ENCODE measurements at regions not wholly inside any gene's neighbourhood (a gene's known extent, or its start where the extent isn't known, plus 50 kb on each side); places are given as distances from the start of the nearest gene placed in this dataset.
"Not testable (repeated sequence)": the region's sequence is repeated elsewhere in the genome, so short reads cannot be mapped to it uniquely, and the experiment has no call there.

DNA sequence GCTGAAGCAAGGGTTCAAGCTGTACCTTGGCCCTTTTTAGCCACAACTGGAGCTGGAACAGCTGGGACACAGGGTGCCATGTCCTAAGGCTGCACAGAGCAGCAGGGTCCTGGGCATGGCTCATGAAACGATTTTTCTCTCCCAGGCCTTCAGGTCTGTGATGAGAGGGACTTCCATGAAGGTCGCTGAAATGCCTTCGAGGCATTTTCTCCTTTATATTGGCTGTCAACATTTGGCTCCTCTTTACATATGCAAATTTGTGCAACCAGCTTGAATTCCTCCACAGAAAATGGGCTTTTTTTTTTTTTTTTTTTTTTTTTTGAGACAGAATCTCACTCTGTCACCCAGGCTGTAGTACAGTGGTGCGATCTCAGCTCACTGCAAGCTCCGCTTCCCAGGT lies 430.8 kb downstream of the PCDH11X start:
- Histone ChIP-seq H3K4me1 (no peaks in the 10 kb centered on the region), H3K4me3 (no peak overlapping the region), H3K36me3 (no peaks in the 10 kb centered on the region), H3K27ac (no peak overlapping the region), H3K27me3 (no peaks in the 10 kb centered on the region), H3K9me3 (no peaks in the 10 kb centered on the region)
- 70 to 91% (median 84%) methylated on average over 5 of the region's 5 CpGs for WGBS, 5 donors
- intact Hi-C loops (cut with DNase I; ENCODE audit: low total_unique reads): no loop called here
- DNase-seq: no peak
- no peak for TF ChIP-seq POLR2AphosphoS5 (IDR thresholded peaks at IDR 0.05)
- no peak for TF ChIP-seq EP300 (IDR thresholded peaks at IDR 0.05)
- TF ChIP-seq CTCF (IDR thresholded peaks at IDR 0.05): no peak
- no peak for TF ChIP-seq POLR2A (IDR thresholded peaks at IDR 0.05)

DNA sequence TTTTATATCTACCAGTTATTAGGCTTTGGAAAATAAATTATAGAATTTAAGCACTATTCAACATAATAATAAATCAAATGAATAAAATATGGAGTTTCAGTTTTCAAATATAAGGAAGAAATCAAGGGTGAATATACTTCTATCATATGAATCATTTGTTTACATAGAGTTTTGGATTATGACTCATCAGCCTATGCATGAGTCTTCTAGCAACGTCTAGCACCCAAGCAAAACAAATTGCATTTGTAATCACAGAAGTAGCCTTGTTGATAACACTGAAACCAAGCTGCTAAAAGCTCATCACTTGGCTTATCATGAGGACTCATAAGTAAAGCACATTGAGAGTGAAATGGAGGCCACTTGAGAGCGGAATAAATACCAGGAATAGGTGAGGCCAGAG lies 434.6 kb downstream of the PCDH11X start:
- WGBS, 5 donors: 47 to 65% (median 62%) methylated on average over 2 of the region's 2 CpGs
- TF ChIP-seq POLR2AphosphoS5 (IDR thresholded peaks at IDR 0.05) (no peak), CTCF (IDR thresholded peaks at IDR 0.05) (no peak), EP300 (IDR thresholded peaks at IDR 0.05) (no peak), POLR2A (IDR thresholded peaks at IDR 0.05) (no peak)
- no peaks in the 10 kb centered on the region for H3K27me3 ChIP-seq
- no peak for DNase-seq
- no peaks in the 10 kb centered on the region for H3K36me3 ChIP-seq
- no peak overlapping the region for H3K4me3 ChIP-seq
- H3K4me1 ChIP-seq: no peaks in the 10 kb centered on the region
- no peaks in the 10 kb centered on the region for H3K9me3 ChIP-seq
- no peak overlapping the region for H3K27ac ChIP-seq
- intact Hi-C loops (cut with DNase I; ENCODE audit: low total_unique reads): no loop called here

DNA sequence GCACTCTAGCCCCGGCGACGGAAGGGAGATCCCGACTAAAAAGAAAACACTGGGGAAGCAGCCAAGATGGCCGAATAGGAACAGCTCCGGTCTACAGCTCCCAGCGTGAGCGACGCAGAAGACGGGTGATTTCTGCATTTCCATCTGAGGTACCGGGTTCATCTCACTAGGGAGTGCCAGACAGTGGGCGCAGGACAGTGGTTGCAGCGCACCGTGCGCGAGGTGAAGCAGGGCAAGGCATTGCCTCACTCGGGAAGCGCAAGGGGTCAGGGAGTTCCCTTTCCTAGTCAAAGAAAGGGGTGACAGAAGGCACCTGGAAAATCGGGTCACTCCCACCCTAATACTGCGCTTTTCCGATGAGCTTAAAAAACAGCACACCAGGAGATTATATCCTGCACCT lies 435.8 kb downstream of the PCDH11X start:
- intact Hi-C loops (cut with DNase I; ENCODE audit: low total_unique reads); H3K36me3 ChIP-seq; H3K27ac ChIP-seq; H3K4me3 ChIP-seq; DNase-seq; H3K9me3 ChIP-seq; H3K4me1 ChIP-seq; H3K27me3 ChIP-seq: not testable (repeated sequence)
- WGBS, 5 donors: 89 to 97% (median 96%) methylated on average over 8 to 21 of the region's 21 CpGs

GRCh38 chrX:92224406-92224805 lies 445.2 kb downstream of the PCDH11X start:
- H3K36me3 ChIP-seq: no peaks in the 10 kb centered on the region
- no peak overlapping the region for H3K4me3 ChIP-seq
- 67 to 85% (median 71%) methylated on average over 2 of the region's 2 CpGs for WGBS, 5 donors
- DNase-seq: no peak
- no peaks in the 10 kb centered on the region for H3K4me1 ChIP-seq
- H3K27me3 ChIP-seq: no peaks in the 10 kb centered on the region
- intact Hi-C loops (cut with DNase I; ENCODE audit: low total_unique reads): no loop called here
- H3K27ac ChIP-seq: no peak overlapping the region
- no peak for TF ChIP-seq POLR2AphosphoS5 (IDR thresholded peaks at IDR 0.05)
- no peak for TF ChIP-seq CTCF (IDR thresholded peaks at IDR 0.05)
- TF ChIP-seq POLR2A (IDR thresholded peaks at IDR 0.05): no peak
- TF ChIP-seq EP300 (IDR thresholded peaks at IDR 0.05): no peak
- no peaks in the 10 kb centered on the region for H3K9me3 ChIP-seq

- Histone ChIP-seq H3K9me3 (no peaks in the 10 kb centered on the region), H3K27ac (no peak overlapping the region), H3K36me3 (no peaks in the 10 kb centered on the region), H3K27me3 (no peaks in the 10 kb centered on the region), H3K4me3 (no peak overlapping the region), H3K4me1 (no peaks in the 10 kb centered on the region)
- intact Hi-C loops (cut with DNase I; ENCODE audit: low total_unique reads): no loop called here
- TF ChIP-seq CTCF (IDR thresholded peaks at IDR 0.05) (no peak), POLR2AphosphoS5 (IDR thresholded peaks at IDR 0.05) (no peak), POLR2A (IDR thresholded peaks at IDR 0.05) (no peak), EP300 (IDR thresholded peaks at IDR 0.05) (no peak)
- no peak for DNase-seq
- WGBS, 5 donors: 55 to 71% (median 64%) methylated on average over 3 of the region's 3 CpGs
Observed at GRCh38 chrX:92230628-92231027, 451.5 kb downstream of the PCDH11X start.
